H1 (cell line): ENCODE measurements at regions not wholly inside any gene's neighbourhood (a gene's known extent, or its start where the extent isn't known, plus 50 kb on each side); places are given as distances from the start of the nearest gene placed in this dataset.

Experiments used
- CBX5 ChIP-seq: fragments of 300-800, 300-1000 bp; sonication (generic); IDR thresholded peaks from 2 replicates; pipeline ENCODE4 v1.7.1; 2016; ENCODE audit warnings: antibody characterized with exemption, low read length, low read depth
- CTCF ChIP-seq, 3 experiments: IDR thresholded peaks; 1 replicate in 2 of 3; 2 replicates in 1 of 3; pipeline versions ENCODE4 v1.5.1 to v1.6.1; 2011; ENCODE audit warnings: low read length in 3 of 3, mild to moderate bottlenecking in 3 of 3, inconsistent platforms in 2 of 3, low read depth in 1 of 3, moderate library complexity in 1 of 3; ENCODE audit not compliant: insufficient read depth in 1 of 3; ENCODE audit errors: control extremely low read depth in 1 of 3
- EZH2 ChIP-seq: fragments of 200-600 bp; sonication (generic); IDR thresholded peaks from 2 replicates; pipeline ENCODE4 v1.7.1; 2012; ENCODE audit warnings: low read depth, mild to moderate bottlenecking, moderate library complexity, low read length, inconsistent platforms; ENCODE audit not compliant: severe bottlenecking
- HDAC6 ChIP-seq: IDR thresholded peaks from one replicate; pipeline ENCODE4 v1.7.1; 2012; ENCODE audit warnings: low read depth, mild to moderate bottlenecking, inconsistent platforms, low read length, moderate library complexity
- POLR2AphosphoS5 ChIP-seq: IDR thresholded peaks from 2 replicates; pipeline ENCODE4 v1.6.1; 2011; ENCODE audit warnings: low read depth, low read length
- RAD21 ChIP-seq, 2 experiments: IDR thresholded peaks in 1 of 2; conservative IDR thresholded peaks in 1 of 2; 2 replicates each; pipeline ENCODE4 v1.6.1; 2011; ENCODE audit warnings: low read depth in 2 of 2, low read length in 2 of 2, improper control_type of control experiment in 1 of 2, inconsistent platforms in 1 of 2, mild to moderate bottlenecking in 1 of 2, moderate library complexity in 1 of 2
- RXRA ChIP-seq: IDR thresholded peaks from 2 replicates; pipeline ENCODE4 v1.6.1; 2011; ENCODE audit warnings: low read depth, mild to moderate bottlenecking, low read length, moderate library complexity; ENCODE audit not compliant: insufficient read depth
- SP1 ChIP-seq: IDR thresholded peaks from 2 replicates; pipeline ENCODE4 v1.6.1; 2011; ENCODE audit warnings: low read depth, low read length
- USF2 ChIP-seq: IDR thresholded peaks from 2 replicates; pipeline ENCODE4 v1.6.1; 2011; ENCODE audit warnings: low read length, improper control_type of control experiment

GRCh38 chr15:96648866-96649265, 318.4 kb downstream of the NR2F2 start:
- TF ChIP-seq USF2 (no peak), CTCF (IDR thresholded peaks at IDR 0.05; ENCODE audit: control extremely low read depth in 1 of 3, insufficient read depth in 1 of 3, low read depth in 1 of 3, low read length in 3 of 3) (no peak), CBX5 (no peak), POLR2AphosphoS5 (no peak), EZH2 (no peak), HDAC6 (no peak), RXRA (no peak), RAD21 (IDR thresholded peaks at IDR 0.05 in 1 of 2, conservative IDR thresholded peaks at IDR 0.05 in 1 of 2; ENCODE audit: low read depth in 2 of 2, low read length in 2 of 2) (no peak), SP1 (no peak)
